Lower lobe of right lung (tissue), 2 donors: ENCODE measurements at regions not wholly inside any gene's neighbourhood (a gene's known extent, or its start where the extent isn't known, plus 50 kb on each side); places are given as distances from the start of the nearest gene placed in this dataset.

Source experiments
- ATAC-seq, 2 donors: fragments of 200-7000 bp; cut with Tn5 transposase; one replicate each; pipeline ENCODE4 v1.9.1; 2020 to 2022; ENCODE audit warnings: mild to moderate bottlenecking in 2 of 2, moderate library complexity in 2 of 2
- DNase-seq: peaks from one replicate; pipeline ENCODE4 v3.0.0-alpha.2; 2020
- H3K27ac ChIP-seq: fragments of 200-600 bp; one replicate; pipeline ENCODE4 v1.8.0; 2022
- H3K27me3 ChIP-seq: fragments of 200-600 bp; one replicate; pipeline ENCODE4 v1.8.0; 2022; ENCODE audit warnings: low read depth
- H3K36me3 ChIP-seq: fragments of 200-600 bp; one replicate; pipeline ENCODE4 v1.8.0; 2022; ENCODE audit warnings: mild to moderate bottlenecking
- H3K4me1 ChIP-seq: fragments of 200-600 bp; one replicate; pipeline ENCODE4 v1.8.0; 2022
- H3K4me3 ChIP-seq: fragments of 200-600 bp; one replicate; pipeline ENCODE4 v1.8.0; 2022; ENCODE audit warnings: mild to moderate bottlenecking
- H3K9me3 ChIP-seq: fragments of 200-600 bp; one replicate; pipeline ENCODE4 v1.8.0; 2022
- intact Hi-C: fragments of 100-400 bp; cut with DNase I; formaldehyde crosslinking; loops from one replicate; pipeline ENCODE4 v1.11.0; 2022
- TF ChIP-seq, protein P1 (sequence below): fragments of 200-600 bp; IDR thresholded peaks from one replicate; pipeline ENCODE4 v1.8.0; 2022; ENCODE audit warnings: antibody characterized with exemption, mild to moderate bottlenecking
- donor health status: DM: no; HTN: yes; CAD: no; lungs with severe emphysema.

DNA sequence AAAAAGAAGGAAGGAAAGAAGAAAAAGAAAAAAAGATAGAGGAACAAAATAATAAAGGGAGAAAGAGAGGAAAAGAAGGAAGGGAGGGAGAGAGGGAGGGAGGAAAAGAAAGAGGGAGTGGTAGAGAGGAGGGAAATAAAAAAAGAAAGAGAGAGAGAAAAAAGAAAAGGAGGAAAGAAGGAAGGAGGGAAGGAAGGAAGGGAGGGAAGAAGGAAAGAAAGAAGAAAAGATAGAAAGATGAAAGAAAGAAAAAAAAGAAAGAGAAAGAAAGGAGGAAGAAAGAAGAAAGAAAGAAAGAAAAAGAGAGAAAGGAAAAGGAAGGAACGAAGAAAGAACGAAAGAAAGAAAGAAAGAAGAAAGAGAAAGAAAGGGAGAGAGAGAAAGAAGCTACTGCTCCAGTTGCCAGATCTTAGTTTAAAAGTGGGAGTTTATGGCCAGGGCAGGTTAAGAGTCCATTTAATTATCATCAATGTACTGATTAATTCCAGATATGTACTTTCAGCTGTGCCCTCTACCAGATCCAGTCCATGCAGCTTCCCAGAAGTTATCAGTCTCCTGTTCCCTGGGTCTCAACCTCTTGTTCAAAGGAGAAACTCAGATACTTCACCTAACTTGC lies 1378.5 kb upstream of the NUDT12 start:
- H3K36me3 ChIP-seq: no peaks in the 10 kb centered on the region
- no peak overlapping the region for H3K27ac ChIP-seq
- no peak overlapping the region for H3K4me3 ChIP-seq
- TF ChIP-seq, protein P1, sequence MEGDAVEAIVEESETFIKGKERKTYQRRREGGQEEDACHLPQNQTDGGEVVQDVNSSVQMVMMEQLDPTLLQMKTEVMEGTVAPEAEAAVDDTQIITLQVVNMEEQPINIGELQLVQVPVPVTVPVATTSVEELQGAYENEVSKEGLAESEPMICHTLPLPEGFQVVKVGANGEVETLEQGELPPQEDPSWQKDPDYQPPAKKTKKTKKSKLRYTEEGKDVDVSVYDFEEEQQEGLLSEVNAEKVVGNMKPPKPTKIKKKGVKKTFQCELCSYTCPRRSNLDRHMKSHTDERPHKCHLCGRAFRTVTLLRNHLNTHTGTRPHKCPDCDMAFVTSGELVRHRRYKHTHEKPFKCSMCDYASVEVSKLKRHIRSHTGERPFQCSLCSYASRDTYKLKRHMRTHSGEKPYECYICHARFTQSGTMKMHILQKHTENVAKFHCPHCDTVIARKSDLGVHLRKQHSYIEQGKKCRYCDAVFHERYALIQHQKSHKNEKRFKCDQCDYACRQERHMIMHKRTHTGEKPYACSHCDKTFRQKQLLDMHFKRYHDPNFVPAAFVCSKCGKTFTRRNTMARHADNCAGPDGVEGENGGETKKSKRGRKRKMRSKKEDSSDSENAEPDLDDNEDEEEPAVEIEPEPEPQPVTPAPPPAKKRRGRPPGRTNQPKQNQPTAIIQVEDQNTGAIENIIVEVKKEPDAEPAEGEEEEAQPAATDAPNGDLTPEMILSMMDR: no peak
- H3K27me3 ChIP-seq: no peaks in the 10 kb centered on the region
- H3K9me3 ChIP-seq: no peaks in the 10 kb centered on the region
- intact Hi-C loops: no loop called here
- DNase-seq: no peak
- H3K4me1 ChIP-seq: no peaks in the 10 kb centered on the region
- ATAC-seq: no peak

- H3K27me3 ChIP-seq: no peaks in the 10 kb centered on the region
- no peaks in the 10 kb centered on the region for H3K9me3 ChIP-seq
- H3K27ac ChIP-seq: no peak overlapping the region
- no peak for DNase-seq
- TF ChIP-seq, protein P1: no peak
- H3K4me3 ChIP-seq: no peak overlapping the region
- intact Hi-C loops: no loop called here
- no peaks in the 10 kb centered on the region for H3K4me1 ChIP-seq
- ATAC-seq: no peak
- H3K36me3 ChIP-seq: no peaks in the 10 kb centered on the region
Observed at GRCh38 chr5:104937598-104937997, 1375.0 kb upstream of the NUDT12 start.

- no peak for ATAC-seq
- Histone ChIP-seq H3K4me3 (no peak overlapping the region), H3K36me3 (no peaks in the 10 kb centered on the region), H3K9me3 (no peaks in the 10 kb centered on the region), H3K27me3 (no peaks in the 10 kb centered on the region), H3K4me1 (no peaks in the 10 kb centered on the region), H3K27ac (no peak overlapping the region)
- intact Hi-C loops: no loop called here
- TF ChIP-seq, protein P1: no peak
- DNase-seq: no peak
Observed at GRCh38 chr5:104932431-104932830, 1369.8 kb upstream of the NUDT12 start.

- H3K27ac ChIP-seq: no peak overlapping the region
- TF ChIP-seq, protein P1: no peak
- no peak for ATAC-seq
- no peaks in the 10 kb centered on the region for H3K4me1 ChIP-seq
- H3K36me3 ChIP-seq: no peaks in the 10 kb centered on the region
- DNase-seq: no peak
- intact Hi-C loops: no loop called here
- no peak overlapping the region for H3K4me3 ChIP-seq
- H3K27me3 ChIP-seq: no peaks in the 10 kb centered on the region
- H3K9me3 ChIP-seq: no peaks in the 10 kb centered on the region
Observed at GRCh38 chr5:104928906-104929520, 1366.4 kb upstream of the NUDT12 start.

GRCh38 chr5:104915226-104915625 lies 1352.6 kb upstream of the NUDT12 start:
- H3K36me3 ChIP-seq: no peaks in the 10 kb centered on the region
- no peaks in the 10 kb centered on the region for H3K4me1 ChIP-seq
- TF ChIP-seq, protein P1: no peak
- intact Hi-C loops: no loop called here
- H3K9me3 ChIP-seq: no peaks in the 10 kb centered on the region
- no peak overlapping the region for H3K27ac ChIP-seq
- DNase-seq: no peak
- ATAC-seq: no peak
- no peaks in the 10 kb centered on the region for H3K27me3 ChIP-seq
- no peak overlapping the region for H3K4me3 ChIP-seq
